HCT116 (cell line): ENCODE measurements at regions not wholly inside any gene's neighbourhood (a gene's known extent, or its start where the extent isn't known, plus 50 kb on each side); places are given as distances from the start of the nearest gene placed in this dataset.

Experiments
- ATAC-seq: fragments of 200-7000 bp; cut with Tn5 transposase; 2 replicates; pipeline ENCODE4 v1.9.1; 2020; ENCODE audit warnings: mild to moderate bottlenecking, moderate library complexity
- BruUV-seq: library from RNA; stranded (reverse); fragments of 400-500 nt; replicated peaks from 2 replicates; lab custom pipeline; 2021; lab: Mats Ljungman, UMichigan
- CTCF ChIA-PET: fragments of 300-600 bp; sonication (Branson Sonifier 250); formaldehyde crosslinking; loops from one replicate; lab custom pipeline; 2021; ENCODE audit warnings: antibody characterized with exemption; lab: Charles Lee
- POLR2A ChIA-PET: fragments of 300-600, 350-600 bp; sonication (Branson Sonifier 250); formaldehyde crosslinking; loops from one replicate; lab custom pipeline; 2021; ENCODE audit warnings: antibody characterized with exemption; lab: Charles Lee
- RAD21 ChIA-PET, 2 experiments: fragments of 300-600 bp; sonication (Branson Sonifier 250); formaldehyde crosslinking; loops; one replicate each; lab custom pipeline; 2023; ENCODE audit warnings: low total read pairs in 2 of 2; ENCODE audit not compliant: uncharacterized antibody in 2 of 2, unreplicated experiment in 2 of 2, low non-redundant PET in 1 of 2; lab: Charles Lee
- DNase-seq: peaks from one replicate; pipeline ENCODE4 v3.0.0-alpha.2; 2010; ENCODE audit warnings: low read depth, low spot score
- H2AFZ ChIP-seq: fragments of 200-600 bp; shearing (Covaris generic), sonication (generic); 2 replicates; pipeline ENCODE4 v1.6.1; 2017; ENCODE audit warnings: low read depth, mixed run types, mixed read lengths, antibody characterized with exemption, low read length; ENCODE audit not compliant: poor library complexity, severe bottlenecking
- H3K27ac ChIP-seq: 2 replicates; pipeline ENCODE4 v1.5.1; 2012; ENCODE audit warnings: low read depth, low read length
- H3K27me3 ChIP-seq: fragments of 200-600 bp; sonication (generic); 2 replicates; pipeline ENCODE4 v1.6.1; 2016; ENCODE audit warnings: mixed run types, low read length, mixed read lengths; ENCODE audit not compliant: insufficient read depth
- H3K36me3 ChIP-seq, 2 experiments: fragments of 200-500 bp in 1 of 2; fragments of 200-600 bp in 1 of 2; sonication (Bioruptor generic) in 1 of 2; sonication (generic) in 1 of 2; 2 replicates each; pipeline versions ENCODE4 v1.5.1 to v1.6.1; 2014 to 2016; ENCODE audit warnings: low read length in 2 of 2, inconsistent platforms in 1 of 2, mixed read lengths in 1 of 2, mixed run types in 1 of 2; ENCODE audit not compliant: insufficient read depth in 2 of 2, control insufficient read depth in 1 of 2
- H3K4me1 ChIP-seq, 2 experiments: fragments of 200-600 bp in 1 of 2; sonication (generic) in 1 of 2; 2 replicates each; pipeline versions ENCODE4 v1.5.1 to v1.6.1; 2012 to 2017; ENCODE audit warnings: low read length in 2 of 2, inconsistent platforms in 1 of 2, mild to moderate bottlenecking in 1 of 2, mixed read lengths in 1 of 2, mixed run types in 1 of 2, moderate library complexity in 1 of 2; ENCODE audit not compliant: insufficient read depth in 2 of 2, control insufficient read depth in 1 of 2
- H3K4me2 ChIP-seq: fragments of 200-600 bp; sonication (generic); 2 replicates; pipeline ENCODE4 v1.6.1; 2017; ENCODE audit warnings: mixed run types, low read length, mixed read lengths
- H3K4me3 ChIP-seq, 2 experiments: fragments of 200-600 bp in 1 of 2; sonication (generic) in 1 of 2; replicated peaks in 1 of 2; 2 replicates each; pipeline ENCODE4 v1.5.1; 2011 to 2016; ENCODE audit warnings: low read length in 2 of 2, control low read depth in 1 of 2, low read depth in 1 of 2, mild to moderate bottlenecking in 1 of 2, mixed read lengths in 1 of 2, mixed run types in 1 of 2
- H3K79me2 ChIP-seq: fragments of 200-600 bp; sonication (generic); 2 replicates; pipeline ENCODE4 v1.6.1; 2017; ENCODE audit warnings: mild to moderate bottlenecking, mixed run types, low read length, moderate library complexity, mixed read lengths; ENCODE audit not compliant: insufficient read depth
- H3K9ac ChIP-seq: fragments of 200-600 bp; sonication (generic); 2 replicates; pipeline ENCODE4 v1.6.1; 2016; ENCODE audit warnings: low read length, mixed read lengths
- H3K9me2 ChIP-seq: fragments of 200-600 bp; sonication (generic), shearing (Covaris generic); 2 replicates; pipeline ENCODE4 v1.6.1; 2017; ENCODE audit warnings: mixed run types, mild to moderate bottlenecking, moderate library complexity; ENCODE audit not compliant: insufficient read depth
- H3K9me3 ChIP-seq, 2 experiments: fragments of 200-500 bp in 1 of 2; fragments of 200-600 bp in 1 of 2; sonication (Bioruptor generic) in 1 of 2; sonication (generic) in 1 of 2; 2 replicates each; pipeline ENCODE4 v1.6.1; 2014 to 2017; ENCODE audit warnings: low read length in 2 of 2, mixed read lengths in 2 of 2, inconsistent platforms in 1 of 2, low read depth in 1 of 2, mild to moderate bottlenecking in 1 of 2, mixed run types in 1 of 2, moderate library complexity in 1 of 2; ENCODE audit not compliant: control insufficient read depth in 1 of 2, insufficient read depth in 1 of 2
- H4K20me1 ChIP-seq: fragments of 200-600 bp; sonication (generic), shearing (Covaris generic); 2 replicates; pipeline ENCODE4 v1.6.1; 2017; ENCODE audit warnings: mixed run types, mild to moderate bottlenecking, moderate library complexity; ENCODE audit not compliant: insufficient read depth
- CEBPB ChIP-seq: IDR thresholded peaks from 2 replicates; pipeline ENCODE4 v1.6.1; 2012; ENCODE audit warnings: low read depth
- ELF1 ChIP-seq: IDR thresholded peaks from 2 replicates; pipeline ENCODE4 v1.6.1; 2012; ENCODE audit warnings: low read depth, borderline replicate concordance
- EZH2phosphoT487 ChIP-seq: fragments of 200-600 bp; IDR thresholded peaks from 2 replicates; pipeline ENCODE4 v1.6.1; 2018; ENCODE audit warnings: antibody characterized with exemption, borderline replicate concordance
- FOSL1 ChIP-seq: IDR thresholded peaks from 2 replicates; pipeline ENCODE4 v1.6.1; 2012; ENCODE audit warnings: low read depth
- POLR2AphosphoS5 ChIP-seq: IDR thresholded peaks from 2 replicates; pipeline ENCODE4 v1.6.1; 2011; ENCODE audit warnings: mild to moderate bottlenecking, low read depth, low read length, moderate library complexity
- SP1 ChIP-seq: IDR thresholded peaks from 2 replicates; pipeline ENCODE4 v1.6.1; 2012; ENCODE audit warnings: low read depth
- SRF ChIP-seq: IDR thresholded peaks from 2 replicates; pipeline ENCODE4 v1.6.1; 2012; ENCODE audit warnings: low read depth
- TCF7L2 ChIP-seq: IDR thresholded peaks from 2 replicates; pipeline ENCODE4 v1.7.0; 2011; ENCODE audit warnings: borderline replicate concordance, inconsistent platforms; ENCODE audit not compliant: insufficient read depth, insufficient read length; ENCODE audit errors: extremely low read depth
- YY1 ChIP-seq: IDR thresholded peaks from 2 replicates; pipeline ENCODE4 v1.6.1; 2011; ENCODE audit warnings: low read length, low read depth, moderate library complexity, mild to moderate bottlenecking; ENCODE audit not compliant: insufficient replicate concordance; ENCODE audit errors: extremely low read depth
- ZFX ChIP-seq: fragments of 450-650 bp; IDR thresholded peaks from 2 replicates; pipeline ENCODE4 v1.6.1; 2017
- ZNF274 ChIP-seq: fragments of 200-500 bp; sonication (Bioruptor generic); IDR thresholded peaks from 2 replicates; pipeline ENCODE4 v1.6.1; 2014; ENCODE audit warnings: mild to moderate bottlenecking, low read depth, low read length, inconsistent platforms
- intact Hi-C: fragments of 100-400 bp; cut with micrococcal nuclease; formaldehyde crosslinking; loops from 2 replicates; pipeline ENCODE4 v1.10.0; 2022
- TF ChIP-seq, protein P1 (sequence below): IDR thresholded peaks from 2 replicates; pipeline ENCODE4 v1.6.1; 2012
- TF ChIP-seq, protein P2 (sequence below): IDR thresholded peaks from 2 replicates; pipeline ENCODE4 v1.6.1; 2011; ENCODE audit warnings: mild to moderate bottlenecking, low read length, moderate library complexity; ENCODE audit not compliant: insufficient replicate concordance; ENCODE audit errors: extremely low read depth
- TF ChIP-seq, protein P3 (sequence below): IDR thresholded peaks from 2 replicates; pipeline ENCODE4 v1.6.1; 2012; ENCODE audit warnings: low read depth
- TF ChIP-seq, protein P4 (sequence below), 3 experiments: fragments of 200-600 bp in 1 of 3; sonication (generic) in 1 of 3; IDR thresholded peaks in 2 of 3; conservative IDR thresholded peaks in 1 of 3; 2 replicates each; pipeline ENCODE4 v1.5.1; 2012 to 2017; ENCODE audit warnings: low read depth in 2 of 3, low read length in 2 of 3, antibody characterized with exemption in 1 of 3, borderline replicate concordance in 1 of 3, control low read depth in 1 of 3, mild to moderate bottlenecking in 1 of 3, mixed read lengths in 1 of 3, mixed run types in 1 of 3, moderate library complexity in 1 of 3; ENCODE audit not compliant: insufficient read depth in 1 of 3

DNA sequence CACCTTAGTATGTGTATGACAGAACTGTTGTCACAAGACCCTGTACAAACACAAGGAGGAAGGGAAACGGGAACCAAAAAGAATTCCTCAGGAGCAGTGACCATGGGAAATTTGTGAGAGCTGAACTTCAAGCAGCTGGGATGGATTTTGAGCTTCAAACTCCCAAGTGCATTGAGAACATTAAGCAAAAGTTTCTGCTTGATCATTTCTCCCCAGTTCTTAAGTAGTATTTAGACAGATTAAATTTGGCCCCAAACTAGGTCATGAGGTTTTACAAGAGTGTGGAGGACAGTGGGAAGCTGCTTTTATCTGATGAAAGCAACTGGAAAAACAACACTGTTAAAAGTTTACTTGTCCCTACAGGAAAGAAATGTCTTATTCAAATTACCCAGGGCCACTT is 206.0 kb upstream of the DCN start (continued):
- TF ChIP-seq, protein P1, sequence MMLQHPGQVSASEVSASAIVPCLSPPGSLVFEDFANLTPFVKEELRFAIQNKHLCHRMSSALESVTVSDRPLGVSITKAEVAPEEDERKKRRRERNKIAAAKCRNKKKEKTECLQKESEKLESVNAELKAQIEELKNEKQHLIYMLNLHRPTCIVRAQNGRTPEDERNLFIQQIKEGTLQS: no peak
- TF ChIP-seq ELF1 (no peak), FOSL1 (no peak), EZH2phosphoT487 (no peak), ZFX (no peak), SP1 (no peak), TCF7L2 (no peak), SRF (no peak)
- TF ChIP-seq, protein P2, sequence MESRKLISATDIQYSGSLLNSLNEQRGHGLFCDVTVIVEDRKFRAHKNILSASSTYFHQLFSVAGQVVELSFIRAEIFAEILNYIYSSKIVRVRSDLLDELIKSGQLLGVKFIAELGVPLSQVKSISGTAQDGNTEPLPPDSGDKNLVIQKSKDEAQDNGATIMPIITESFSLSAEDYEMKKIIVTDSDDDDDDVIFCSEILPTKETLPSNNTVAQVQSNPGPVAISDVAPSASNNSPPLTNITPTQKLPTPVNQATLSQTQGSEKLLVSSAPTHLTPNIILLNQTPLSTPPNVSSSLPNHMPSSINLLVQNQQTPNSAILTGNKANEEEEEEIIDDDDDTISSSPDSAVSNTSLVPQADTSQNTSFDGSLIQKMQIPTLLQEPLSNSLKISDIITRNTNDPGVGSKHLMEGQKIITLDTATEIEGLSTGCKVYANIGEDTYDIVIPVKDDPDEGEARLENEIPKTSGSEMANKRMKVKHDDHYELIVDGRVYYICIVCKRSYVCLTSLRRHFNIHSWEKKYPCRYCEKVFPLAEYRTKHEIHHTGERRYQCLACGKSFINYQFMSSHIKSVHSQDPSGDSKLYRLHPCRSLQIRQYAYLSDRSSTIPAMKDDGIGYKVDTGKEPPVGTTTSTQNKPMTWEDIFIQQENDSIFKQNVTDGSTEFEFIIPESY: no peak
- TF ChIP-seq, all 23 proteins: peak for 0

DNA sequence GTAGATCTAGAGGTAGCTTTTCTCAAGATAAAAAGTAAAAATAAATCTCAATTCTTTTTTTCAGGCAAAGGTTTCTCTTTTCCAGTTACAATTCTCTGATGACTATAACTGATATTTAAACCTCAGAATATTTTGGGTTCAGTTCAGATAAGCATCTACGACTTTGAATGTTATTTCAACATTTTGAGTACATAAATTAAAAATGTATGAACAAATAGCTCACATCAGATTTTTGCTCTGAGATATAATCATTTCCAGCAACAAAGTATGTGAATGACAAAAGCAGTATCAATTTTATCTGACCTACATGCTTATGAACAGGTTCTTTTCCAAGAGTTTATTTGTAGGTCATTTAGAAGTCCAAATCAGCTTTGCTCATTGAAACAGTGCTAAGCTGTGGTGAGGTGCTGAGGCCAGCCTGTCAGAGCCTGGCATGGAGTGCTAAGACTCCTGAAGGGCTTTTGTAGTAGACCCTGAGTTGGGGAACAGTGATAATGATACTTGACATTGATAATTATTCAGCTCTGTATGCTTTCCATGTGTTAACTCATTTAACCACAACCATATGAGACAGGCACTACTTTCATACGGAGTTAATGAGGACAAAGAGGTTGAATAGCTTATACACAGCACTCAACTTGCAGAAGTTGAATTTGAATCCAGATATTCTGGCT is 205.0 kb upstream of the DCN start:
- H3K27me3 ChIP-seq: no peaks in the 10 kb centered on the region
- no peaks in the 10 kb centered on the region for H3K4me1 ChIP-seq
- ChIA-PET POLR2A (interaction anchor here (1.6 kb wide), 1 partner anchor 109 kb away, joined by 3 read pairs; no protein-coding TSS in a partner anchor), RAD21 (no interaction called here), CTCF (interaction anchor here (1.2 kb wide), 1 partner anchor 1222 kb away, joined by 3 read pairs; no protein-coding TSS in a partner anchor)
- TF ChIP-seq, protein P3, sequence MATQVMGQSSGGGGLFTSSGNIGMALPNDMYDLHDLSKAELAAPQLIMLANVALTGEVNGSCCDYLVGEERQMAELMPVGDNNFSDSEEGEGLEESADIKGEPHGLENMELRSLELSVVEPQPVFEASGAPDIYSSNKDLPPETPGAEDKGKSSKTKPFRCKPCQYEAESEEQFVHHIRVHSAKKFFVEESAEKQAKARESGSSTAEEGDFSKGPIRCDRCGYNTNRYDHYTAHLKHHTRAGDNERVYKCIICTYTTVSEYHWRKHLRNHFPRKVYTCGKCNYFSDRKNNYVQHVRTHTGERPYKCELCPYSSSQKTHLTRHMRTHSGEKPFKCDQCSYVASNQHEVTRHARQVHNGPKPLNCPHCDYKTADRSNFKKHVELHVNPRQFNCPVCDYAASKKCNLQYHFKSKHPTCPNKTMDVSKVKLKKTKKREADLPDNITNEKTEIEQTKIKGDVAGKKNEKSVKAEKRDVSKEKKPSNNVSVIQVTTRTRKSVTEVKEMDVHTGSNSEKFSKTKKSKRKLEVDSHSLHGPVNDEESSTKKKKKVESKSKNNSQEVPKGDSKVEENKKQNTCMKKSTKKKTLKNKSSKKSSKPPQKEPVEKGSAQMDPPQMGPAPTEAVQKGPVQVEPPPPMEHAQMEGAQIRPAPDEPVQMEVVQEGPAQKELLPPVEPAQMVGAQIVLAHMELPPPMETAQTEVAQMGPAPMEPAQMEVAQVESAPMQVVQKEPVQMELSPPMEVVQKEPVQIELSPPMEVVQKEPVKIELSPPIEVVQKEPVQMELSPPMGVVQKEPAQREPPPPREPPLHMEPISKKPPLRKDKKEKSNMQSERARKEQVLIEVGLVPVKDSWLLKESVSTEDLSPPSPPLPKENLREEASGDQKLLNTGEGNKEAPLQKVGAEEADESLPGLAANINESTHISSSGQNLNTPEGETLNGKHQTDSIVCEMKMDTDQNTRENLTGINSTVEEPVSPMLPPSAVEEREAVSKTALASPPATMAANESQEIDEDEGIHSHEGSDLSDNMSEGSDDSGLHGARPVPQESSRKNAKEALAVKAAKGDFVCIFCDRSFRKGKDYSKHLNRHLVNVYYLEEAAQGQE: no peak
- TF ChIP-seq TCF7L2: no peak
- no peak for TF ChIP-seq SP1
- TF ChIP-seq YY1: no peak
- no peak for TF ChIP-seq POLR2AphosphoS5
- no peak for TF ChIP-seq CEBPB
- no peak for TF ChIP-seq EZH2phosphoT487
- TF ChIP-seq, protein P4, sequence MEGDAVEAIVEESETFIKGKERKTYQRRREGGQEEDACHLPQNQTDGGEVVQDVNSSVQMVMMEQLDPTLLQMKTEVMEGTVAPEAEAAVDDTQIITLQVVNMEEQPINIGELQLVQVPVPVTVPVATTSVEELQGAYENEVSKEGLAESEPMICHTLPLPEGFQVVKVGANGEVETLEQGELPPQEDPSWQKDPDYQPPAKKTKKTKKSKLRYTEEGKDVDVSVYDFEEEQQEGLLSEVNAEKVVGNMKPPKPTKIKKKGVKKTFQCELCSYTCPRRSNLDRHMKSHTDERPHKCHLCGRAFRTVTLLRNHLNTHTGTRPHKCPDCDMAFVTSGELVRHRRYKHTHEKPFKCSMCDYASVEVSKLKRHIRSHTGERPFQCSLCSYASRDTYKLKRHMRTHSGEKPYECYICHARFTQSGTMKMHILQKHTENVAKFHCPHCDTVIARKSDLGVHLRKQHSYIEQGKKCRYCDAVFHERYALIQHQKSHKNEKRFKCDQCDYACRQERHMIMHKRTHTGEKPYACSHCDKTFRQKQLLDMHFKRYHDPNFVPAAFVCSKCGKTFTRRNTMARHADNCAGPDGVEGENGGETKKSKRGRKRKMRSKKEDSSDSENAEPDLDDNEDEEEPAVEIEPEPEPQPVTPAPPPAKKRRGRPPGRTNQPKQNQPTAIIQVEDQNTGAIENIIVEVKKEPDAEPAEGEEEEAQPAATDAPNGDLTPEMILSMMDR (IDR thresholded peaks at IDR 0.05 in 2 of 3, conservative IDR thresholded peaks at IDR 0.05 in 1 of 3; ENCODE audit: borderline replicate concordance in 1 of 3, insufficient read depth in 1 of 3, low read depth in 2 of 3, low read length in 2 of 3): no peak
- no peak for TF ChIP-seq ZNF274
- no peak overlapping the region for H2AFZ ChIP-seq
- H4K20me1 ChIP-seq: no peaks in the 10 kb centered on the region
- intact Hi-C loops: loop anchor here (10.0 kb wide), 1 partner anchor 427 kb away; no protein-coding TSS in a partner anchor
- BruUV-seq: no TSS peak
- H3K4me2 ChIP-seq: no peak overlapping the region
- no peak for DNase-seq
- no peak for ATAC-seq
- H3K79me2 ChIP-seq: no peaks in the 10 kb centered on the region
- no peak overlapping the region for H3K4me3 ChIP-seq
- H3K9ac ChIP-seq: no peak overlapping the region
- H3K27ac ChIP-seq: no peak overlapping the region
- H3K9me3 ChIP-seq: no peaks in the 10 kb centered on the region
- no peaks in the 10 kb centered on the region for H3K9me2 ChIP-seq
- no peaks in the 10 kb centered on the region for H3K36me3 ChIP-seq
